A673 (cell line): ENCODE measurements at regions not wholly inside any gene's neighbourhood (a gene's known extent, or its start where the extent isn't known, plus 50 kb on each side); places are given as distances from the start of the nearest gene placed in this dataset.

Source experiments
- BruUV-seq: library from RNA; stranded (reverse); fragments of 400-500 nt; replicated peaks from 2 replicates; lab custom pipeline; 2021; lab: Mats Ljungman, UMichigan
- CTCF ChIA-PET: fragments of 300-600 bp; sonication (Branson Sonifier 250); formaldehyde crosslinking; loops from one replicate; lab custom pipeline; 2022; ENCODE audit warnings: antibody characterized with exemption; lab: Charles Lee
- POLR2A ChIA-PET: fragments of 300-600 bp; sonication (Branson Sonifier 250); formaldehyde crosslinking; loops from one replicate; lab custom pipeline; 2022; ENCODE audit warnings: antibody characterized with exemption; ENCODE audit not compliant: low non-redundant PET; lab: Charles Lee
- DNase-seq: peaks from one replicate; pipeline ENCODE4 v3.0.0-alpha.2; 2015; ENCODE audit warnings: low spot score
- H3K27ac ChIP-seq: fragments of 200-600 bp; sonication (generic); 2 replicates; pipeline ENCODE4 v1.5.1; 2016; ENCODE audit warnings: mixed run types, low read depth, mild to moderate bottlenecking, mixed read lengths, antibody characterized with exemption, low read length; ENCODE audit not compliant: poor library complexity, severe bottlenecking
- H3K27me3 ChIP-seq: fragments of 200-600 bp; sonication (generic); replicated peaks from 2 replicates; pipeline ENCODE4 v1.6.1; 2017; ENCODE audit warnings: mixed run types, low read depth, mild to moderate bottlenecking, mixed read lengths, antibody characterized with exemption, low read length; ENCODE audit not compliant: insufficient read depth, poor library complexity
- H3K36me3 ChIP-seq: fragments of 200-600 bp; sonication (generic); 2 replicates; pipeline ENCODE4 v1.6.1; 2016; ENCODE audit warnings: mixed run types, mild to moderate bottlenecking, mixed read lengths, antibody characterized with exemption, low read length; ENCODE audit not compliant: insufficient read depth, poor library complexity, severe bottlenecking
- H3K4me1 ChIP-seq: fragments of 200-600 bp; sonication (generic); 2 replicates; pipeline ENCODE4 v1.6.1; 2017; ENCODE audit warnings: mixed run types, mild to moderate bottlenecking, mixed read lengths, antibody characterized with exemption, low read length; ENCODE audit not compliant: insufficient read depth, poor library complexity, severe bottlenecking
- H3K4me3 ChIP-seq: fragments of 200-600 bp; sonication (generic); 2 replicates; pipeline ENCODE4 v1.5.1; 2016; ENCODE audit warnings: low read depth, mixed run types, mild to moderate bottlenecking, mixed read lengths, low read length; ENCODE audit not compliant: poor library complexity, severe bottlenecking
- H3K9me3 ChIP-seq: fragments of 200-600 bp; sonication (generic); 2 replicates; pipeline ENCODE4 v1.6.1; 2016; ENCODE audit warnings: mixed run types, low read depth, mild to moderate bottlenecking, mixed read lengths, antibody characterized with exemption, low read length; ENCODE audit not compliant: poor library complexity, severe bottlenecking
- CTCF ChIP-seq: fragments of 300-800, 200-600 bp; sonication (generic); conservative IDR thresholded peaks from 2 replicates; pipeline ENCODE4 v1.5.1; 2017; ENCODE audit warnings: low read depth, mild to moderate bottlenecking, antibody characterized with exemption, low read length, moderate library complexity, mixed read lengths
- EZH2 ChIP-seq: fragments of 200-600 bp; sonication (generic); IDR thresholded peaks from 2 replicates; pipeline ENCODE4 v1.6.1; 2017; ENCODE audit warnings: borderline replicate concordance, low read depth, mild to moderate bottlenecking, mixed read lengths, antibody characterized with exemption, low read length; ENCODE audit not compliant: poor library complexity, severe bottlenecking
- intact Hi-C: fragments of 100-400 bp; cut with micrococcal nuclease; formaldehyde crosslinking; loops from one replicate; pipeline ENCODE4 v1.10.0; 2022; ENCODE audit not compliant: unreplicated experiment

GRCh38 chrX:114332766-114333165, 251.1 kb upstream of the HTR2C start:
- Histone ChIP-seq H3K27me3 (no peaks in the 10 kb centered on the region), H3K4me3 (no peak overlapping the region), H3K4me1 (no peaks in the 10 kb centered on the region), H3K9me3 (peaks cover 4% of the 10 kb centered on the region), H3K36me3 (no peaks in the 10 kb centered on the region), H3K27ac (no peak overlapping the region)
- intact Hi-C loops: no loop called here
- BruUV-seq: no TSS peak
- no peak for TF ChIP-seq CTCF
- no peak for TF ChIP-seq EZH2
- ChIA-PET CTCF (no interaction called here), POLR2A (no interaction called here)
- no peak for DNase-seq

GRCh38 chrX:114334473-114334982, 249.4 kb upstream of the HTR2C start:
- Histone ChIP-seq H3K36me3 (no peaks in the 10 kb centered on the region), H3K4me1 (no peaks in the 10 kb centered on the region), H3K9me3 (peaks cover 4% of the 10 kb centered on the region), H3K4me3 (no peak overlapping the region), H3K27me3 (no peaks in the 10 kb centered on the region), H3K27ac (no peak overlapping the region)
- TF ChIP-seq CTCF: no peak
- no peak for TF ChIP-seq EZH2
- ChIA-PET POLR2A (no interaction called here), CTCF (no interaction called here)
- intact Hi-C loops: no loop called here
- no TSS peak for BruUV-seq
- DNase-seq: no peak

- Histone ChIP-seq H3K4me3 (no peak overlapping the region), H3K36me3 (no peaks in the 10 kb centered on the region), H3K9me3 (peaks cover under 1% of the 10 kb centered on the region), H3K4me1 (no peaks in the 10 kb centered on the region), H3K27me3 (no peaks in the 10 kb centered on the region), H3K27ac (no peak overlapping the region)
- ChIA-PET POLR2A (no interaction called here), CTCF (no interaction called here)
- DNase-seq: no peak
- intact Hi-C loops: no loop called here
- no TSS peak for BruUV-seq
- TF ChIP-seq EZH2: no peak
- no peak for TF ChIP-seq CTCF
Observed at GRCh38 chrX:114338870-114339269, 245.0 kb upstream of the HTR2C start.
